Parathyroid adenoma (tissue), 2 donors: ENCODE measurements at regions not wholly inside any gene's neighbourhood (a gene's known extent, or its start where the extent isn't known, plus 50 kb on each side); places are given as distances from the start of the nearest gene placed in this dataset.

ENCODE experiments used
- H2AFZ ChIP-seq: fragments of 300-600 bp; sonication (generic); one replicate; pipeline ENCODE4 v1.7.0; 2017; ENCODE audit warnings: antibody characterized with exemption, mild to moderate bottlenecking
- H3K27ac ChIP-seq: fragments of 300-600 bp; sonication (generic); one replicate; pipeline ENCODE4 v1.7.0; 2017
- H3K27me3 ChIP-seq: fragments of 300-600 bp; sonication (generic); one replicate; pipeline ENCODE4 v1.7.0; 2017; ENCODE audit warnings: low read length; ENCODE audit not compliant: control insufficient read depth, insufficient read depth
- H3K36me3 ChIP-seq: fragments of 300-600 bp; sonication (generic); one replicate; pipeline ENCODE4 v1.7.0; 2017; ENCODE audit warnings: low read length; ENCODE audit not compliant: control insufficient read depth, insufficient read depth
- H3K4me1 ChIP-seq: fragments of 300-600 bp; sonication (generic); one replicate; pipeline ENCODE4 v1.7.0; 2017; ENCODE audit warnings: control low read depth
- H3K4me2 ChIP-seq: fragments of 300-600 bp; sonication (generic); one replicate; pipeline ENCODE4 v1.7.0; 2017; ENCODE audit warnings: low read length
- H3K4me3 ChIP-seq: fragments of 300-600 bp; sonication (generic); one replicate; pipeline ENCODE4 v1.7.0; 2017; ENCODE audit warnings: low read depth, low read length
- H3K79me2 ChIP-seq: fragments of 300-600 bp; sonication (generic); one replicate; pipeline ENCODE4 v1.7.0; 2017; ENCODE audit warnings: control low read depth
- H3K9ac ChIP-seq: fragments of 300-600 bp; sonication (generic); one replicate; pipeline ENCODE4 v1.7.0; 2017; ENCODE audit warnings: mild to moderate bottlenecking
- H3K9me3 ChIP-seq: fragments of 300-600 bp; sonication (generic); one replicate; pipeline ENCODE4 v1.7.0; 2017; ENCODE audit warnings: low read length; ENCODE audit not compliant: control insufficient read depth
- TF ChIP-seq, protein P1 (sequence below): fragments of 300-600 bp; sonication (generic); IDR thresholded peaks from one replicate; pipeline ENCODE4 v1.7.0; 2017; ENCODE audit warnings: antibody characterized with exemption, mild to moderate bottlenecking
- donor health status: primary hyperparathyroidism.

DNA sequence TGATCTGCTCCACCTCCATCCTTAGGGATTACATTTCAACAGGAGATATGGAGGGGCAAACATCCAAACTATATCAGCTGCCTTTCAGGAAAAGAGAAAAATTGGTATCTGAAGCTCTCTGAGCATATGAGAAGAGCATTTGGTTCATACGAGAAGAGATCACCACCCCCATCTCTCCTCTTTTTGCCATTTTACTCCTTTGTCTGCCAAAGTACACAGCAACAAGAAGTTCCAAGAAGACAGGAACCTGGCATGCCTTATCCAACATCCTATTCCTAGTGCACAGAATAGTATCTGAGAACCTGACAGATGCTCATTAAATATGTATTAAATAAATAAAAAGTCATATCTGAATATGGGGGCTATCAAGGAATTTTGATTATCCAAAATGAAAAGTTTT is 142.5 kb upstream of the PKN2 start:
- no peak overlapping the region for H2AFZ ChIP-seq
- no peaks in the 10 kb centered on the region for H3K79me2 ChIP-seq
- H3K27me3 ChIP-seq: no peaks in the 10 kb centered on the region
- H3K36me3 ChIP-seq: no peaks in the 10 kb centered on the region
- H3K4me1 ChIP-seq: no peaks in the 10 kb centered on the region
- peaks cover 3% of the 10 kb centered on the region for H3K9me3 ChIP-seq
- H3K4me3 ChIP-seq: no peak overlapping the region
- no peak overlapping the region for H3K27ac ChIP-seq
- no peak overlapping the region for H3K9ac ChIP-seq
- TF ChIP-seq, protein P1, sequence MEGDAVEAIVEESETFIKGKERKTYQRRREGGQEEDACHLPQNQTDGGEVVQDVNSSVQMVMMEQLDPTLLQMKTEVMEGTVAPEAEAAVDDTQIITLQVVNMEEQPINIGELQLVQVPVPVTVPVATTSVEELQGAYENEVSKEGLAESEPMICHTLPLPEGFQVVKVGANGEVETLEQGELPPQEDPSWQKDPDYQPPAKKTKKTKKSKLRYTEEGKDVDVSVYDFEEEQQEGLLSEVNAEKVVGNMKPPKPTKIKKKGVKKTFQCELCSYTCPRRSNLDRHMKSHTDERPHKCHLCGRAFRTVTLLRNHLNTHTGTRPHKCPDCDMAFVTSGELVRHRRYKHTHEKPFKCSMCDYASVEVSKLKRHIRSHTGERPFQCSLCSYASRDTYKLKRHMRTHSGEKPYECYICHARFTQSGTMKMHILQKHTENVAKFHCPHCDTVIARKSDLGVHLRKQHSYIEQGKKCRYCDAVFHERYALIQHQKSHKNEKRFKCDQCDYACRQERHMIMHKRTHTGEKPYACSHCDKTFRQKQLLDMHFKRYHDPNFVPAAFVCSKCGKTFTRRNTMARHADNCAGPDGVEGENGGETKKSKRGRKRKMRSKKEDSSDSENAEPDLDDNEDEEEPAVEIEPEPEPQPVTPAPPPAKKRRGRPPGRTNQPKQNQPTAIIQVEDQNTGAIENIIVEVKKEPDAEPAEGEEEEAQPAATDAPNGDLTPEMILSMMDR: no peak
- H3K4me2 ChIP-seq: no peak overlapping the region

DNA sequence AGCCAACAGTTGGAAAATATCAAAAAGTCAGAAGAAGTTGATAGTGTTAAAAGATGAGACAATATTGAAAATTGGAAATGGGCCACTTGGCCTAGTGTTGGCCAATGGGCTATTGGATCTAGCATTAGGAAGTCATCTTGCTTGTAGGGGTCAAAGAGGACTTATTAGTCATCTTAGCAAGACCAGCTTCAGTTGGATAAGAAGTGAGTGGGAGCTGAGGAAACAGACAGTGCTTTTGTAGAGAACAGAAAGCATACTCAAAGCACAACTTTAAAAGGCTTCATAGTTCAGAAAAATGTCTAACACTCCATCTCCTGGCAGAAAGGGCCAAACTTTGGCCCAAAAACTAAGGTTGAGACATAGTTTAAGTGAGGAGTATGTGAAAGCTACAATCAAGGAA is 139.9 kb upstream of the PKN2 start:
- TF ChIP-seq, protein P1: no peak
- Histone ChIP-seq H3K4me3 (no peak overlapping the region), H3K4me2 (no peak overlapping the region), H3K36me3 (no peaks in the 10 kb centered on the region), H3K9me3 (peaks cover 3% of the 10 kb centered on the region), H3K9ac (no peak overlapping the region), H3K79me2 (no peaks in the 10 kb centered on the region), H3K4me1 (no peaks in the 10 kb centered on the region), H2AFZ (no peak overlapping the region), H3K27ac (no peak overlapping the region), H3K27me3 (no peaks in the 10 kb centered on the region)

- Histone ChIP-seq H3K27me3 (no peaks in the 10 kb centered on the region), H3K9me3 (no peaks in the 10 kb centered on the region), H2AFZ (no peak overlapping the region), H3K79me2 (no peaks in the 10 kb centered on the region), H3K9ac (no peak overlapping the region), H3K4me2 (no peak overlapping the region), H3K36me3 (no peaks in the 10 kb centered on the region), H3K4me3 (no peak overlapping the region), H3K27ac (no peak overlapping the region), H3K4me1 (no peaks in the 10 kb centered on the region)
- TF ChIP-seq, protein P1: no peak
Measured at GRCh38 chr1:88549536-88549935, 134.5 kb upstream of the PKN2 start.

- Histone ChIP-seq H2AFZ (no peak overlapping the region), H3K9ac (no peak overlapping the region), H3K79me2 (no peaks in the 10 kb centered on the region), H3K4me3 (no peak overlapping the region), H3K27ac (no peak overlapping the region), H3K9me3 (no peaks in the 10 kb centered on the region), H3K4me1 (no peaks in the 10 kb centered on the region), H3K36me3 (no peaks in the 10 kb centered on the region), H3K4me2 (no peak overlapping the region), H3K27me3 (no peaks in the 10 kb centered on the region)
- TF ChIP-seq, protein P1: no peak
Measured at GRCh38 chr1:88552226-88552625, 131.8 kb upstream of the PKN2 start.

GRCh38 chr1:88557014-88557413 is 127.1 kb upstream of the PKN2 start:
- Histone ChIP-seq H3K36me3 (no peaks in the 10 kb centered on the region), H3K4me2 (no peak overlapping the region), H3K27ac (no peak overlapping the region), H3K4me3 (no peak overlapping the region), H3K4me1 (no peaks in the 10 kb centered on the region), H3K27me3 (no peaks in the 10 kb centered on the region), H3K79me2 (no peaks in the 10 kb centered on the region), H3K9ac (no peak overlapping the region), H2AFZ (no peak overlapping the region), H3K9me3 (no peaks in the 10 kb centered on the region)
- TF ChIP-seq, protein P1: no peak
